Effector memory CD4-positive, alpha-beta T cell (primary cell): ENCODE measurements at regions not wholly inside any gene's neighbourhood (a gene's known extent, or its start where the extent isn't known, plus 50 kb on each side); places are given as distances from the start of the nearest gene placed in this dataset.
"Not testable (repeated sequence)": the region's sequence is repeated elsewhere in the genome, so short reads cannot be mapped to it uniquely, and the experiment has no call there.

Experiments used
- DNase-seq, 3 donors: peaks; one replicate each; pipeline ENCODE4 v3.0.0-alpha.2; 2020
- H3K27ac ChIP-seq: 2 replicates; pipeline ENCODE4 v1.7.0; 2013; ENCODE audit warnings: mild to moderate bottlenecking, low read length, moderate library complexity; ENCODE audit not compliant: insufficient read depth, poor library complexity, severe bottlenecking
- H3K27me3 ChIP-seq: replicated peaks from 2 replicates; pipeline ENCODE4 v1.7.0; 2013; ENCODE audit warnings: mild to moderate bottlenecking, low read length; ENCODE audit not compliant: insufficient read depth, control insufficient read depth, poor library complexity, severe bottlenecking
- H3K36me3 ChIP-seq: 2 replicates; pipeline ENCODE4 v1.7.0; 2013; ENCODE audit warnings: mild to moderate bottlenecking, low read length, moderate library complexity; ENCODE audit not compliant: control insufficient read depth, insufficient read depth
- H3K4me1 ChIP-seq: 2 replicates; pipeline ENCODE4 v1.7.0; 2013; ENCODE audit warnings: low read length, mild to moderate bottlenecking; ENCODE audit not compliant: control insufficient read depth, insufficient read depth, poor library complexity, severe bottlenecking
- H3K4me3 ChIP-seq: 2 replicates; pipeline ENCODE4 v1.7.0; 2013; ENCODE audit warnings: low read length, low read depth, mild to moderate bottlenecking; ENCODE audit not compliant: insufficient read depth, poor library complexity, severe bottlenecking
- H3K9me3 ChIP-seq: 2 replicates; pipeline ENCODE4 v1.7.0; 2013; ENCODE audit warnings: mild to moderate bottlenecking, low read length, moderate library complexity; ENCODE audit not compliant: control insufficient read depth

DNA sequence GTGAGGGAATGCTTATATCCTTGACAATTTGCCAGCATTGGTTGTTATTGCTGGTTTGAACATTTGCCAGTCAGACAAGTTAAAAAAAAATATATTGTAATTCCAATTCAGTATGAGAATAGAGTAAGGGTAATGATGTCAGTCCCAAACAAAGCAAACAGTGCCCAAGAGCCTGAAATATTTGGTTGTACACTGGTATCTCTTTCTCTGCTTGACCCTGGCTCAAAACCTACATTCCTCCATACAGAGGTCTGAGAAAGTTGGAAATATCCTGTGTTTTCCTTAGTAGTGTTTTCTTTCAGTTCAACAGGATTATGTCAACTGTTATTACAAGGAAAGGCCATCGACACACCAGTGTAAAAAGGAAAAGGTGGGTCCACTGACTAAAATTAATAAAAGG is 145.6 kb downstream of the MRPL39 start:
- H3K4me3 ChIP-seq: no peak overlapping the region
- DNase-seq: no peak
- no peaks in the 10 kb centered on the region for H3K27me3 ChIP-seq
- H3K4me1 ChIP-seq: peaks cover 2% of the 10 kb centered on the region
- H3K27ac ChIP-seq: no peak overlapping the region
- H3K9me3 ChIP-seq: no peaks in the 10 kb centered on the region
- H3K36me3 ChIP-seq: no peaks in the 10 kb centered on the region

DNA sequence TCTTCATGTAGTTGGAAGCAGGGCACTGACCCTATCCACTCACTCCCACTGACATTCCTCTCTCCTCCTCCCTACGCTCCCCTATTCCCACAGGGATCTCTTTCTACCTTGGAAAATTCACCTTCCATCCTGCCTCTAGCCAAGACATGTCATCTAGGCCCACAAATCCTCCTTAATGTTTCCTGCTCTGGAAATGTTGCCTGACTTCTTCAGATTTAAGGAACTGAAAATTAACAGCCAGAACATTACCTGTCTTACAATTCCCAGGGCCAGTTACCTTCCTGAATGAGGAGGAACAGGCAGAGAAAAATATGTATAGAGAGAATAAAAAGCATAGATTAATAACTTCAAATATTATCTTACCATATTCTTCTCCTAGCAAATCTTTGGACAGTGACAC is 147.3 kb downstream of the MRPL39 start:
- H3K9me3 ChIP-seq: no peaks in the 10 kb centered on the region
- peaks cover 4% of the 10 kb centered on the region for H3K4me1 ChIP-seq
- no peak overlapping the region for H3K4me3 ChIP-seq
- H3K36me3 ChIP-seq: no peaks in the 10 kb centered on the region
- no peak for DNase-seq
- no peaks in the 10 kb centered on the region for H3K27me3 ChIP-seq
- no peak overlapping the region for H3K27ac ChIP-seq

DNA sequence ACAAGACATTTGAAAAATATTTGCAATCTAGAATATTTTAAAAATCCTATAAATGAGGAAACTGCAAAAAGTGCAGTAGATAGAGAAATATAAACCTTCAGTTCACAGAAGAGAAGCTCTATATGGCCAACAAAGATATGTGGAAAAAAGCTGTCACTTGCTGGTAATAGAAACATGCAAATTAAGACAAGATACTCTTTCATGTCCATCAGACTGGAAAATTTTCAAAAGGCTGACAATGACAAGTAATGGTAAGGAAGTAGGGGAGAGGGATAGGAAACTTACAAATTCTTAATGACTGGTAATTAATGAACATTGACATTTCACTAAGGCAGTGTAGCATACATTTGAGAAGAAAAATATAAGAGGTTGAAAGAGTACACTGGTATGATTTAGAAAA is 147.9 kb downstream of the MRPL39 start:
- Histone ChIP-seq H3K4me3 (no peak overlapping the region), H3K9me3 (no peaks in the 10 kb centered on the region), H3K36me3 (no peaks in the 10 kb centered on the region), H3K4me1 (peaks cover 4% of the 10 kb centered on the region), H3K27me3 (no peaks in the 10 kb centered on the region), H3K27ac (no peak overlapping the region)
- no peak for DNase-seq

DNA sequence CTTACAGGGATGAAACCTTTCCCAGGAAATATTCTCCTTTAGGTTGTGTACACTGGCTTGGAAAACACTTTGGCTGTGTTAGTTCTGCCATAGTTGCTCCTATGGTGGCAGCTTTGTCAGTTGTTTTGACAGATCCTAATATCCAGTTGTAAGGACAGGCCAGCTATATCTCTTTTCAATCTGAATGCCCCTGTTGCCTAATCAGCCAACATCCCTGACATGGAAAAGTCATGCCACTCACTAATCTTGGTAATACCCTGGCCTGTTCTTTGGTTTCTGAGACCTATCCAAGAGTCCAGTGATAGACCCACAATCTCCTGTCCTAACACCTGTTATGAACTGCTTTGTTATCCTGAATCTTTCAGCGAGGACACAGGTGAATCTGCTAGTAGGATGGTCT is 148.8 kb downstream of the MRPL39 start:
- no peak for DNase-seq
- H3K27ac ChIP-seq: no peak overlapping the region
- peaks cover 4% of the 10 kb centered on the region for H3K4me1 ChIP-seq
- no peaks in the 10 kb centered on the region for H3K9me3 ChIP-seq
- H3K4me3 ChIP-seq: no peak overlapping the region
- no peaks in the 10 kb centered on the region for H3K36me3 ChIP-seq
- H3K27me3 ChIP-seq: no peaks in the 10 kb centered on the region

DNA sequence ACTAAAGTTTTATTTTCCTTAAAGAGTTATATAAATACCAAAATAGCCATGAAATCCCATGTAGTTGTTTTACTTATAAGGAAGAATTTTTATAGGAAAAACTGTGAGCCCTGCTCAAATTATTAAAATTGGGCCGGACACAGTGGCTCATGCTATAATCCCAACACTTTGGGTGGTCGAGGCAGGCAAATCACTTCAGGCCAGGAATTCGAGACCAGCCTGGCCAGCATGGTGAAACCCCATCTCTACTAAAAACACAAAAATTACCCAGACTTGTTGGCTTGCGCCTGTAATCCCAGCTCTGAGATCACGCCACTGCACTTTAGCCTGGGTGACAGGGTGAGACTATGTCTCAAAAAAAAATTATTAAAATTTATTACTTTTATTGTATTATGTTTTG is 149.3 kb downstream of the MRPL39 start:
- H3K9me3 ChIP-seq: no peaks in the 10 kb centered on the region
- peaks cover 4% of the 10 kb centered on the region for H3K4me1 ChIP-seq
- H3K4me3 ChIP-seq: no peak overlapping the region
- DNase-seq: no peak
- no peaks in the 10 kb centered on the region for H3K27me3 ChIP-seq
- peak overlapping the region; percentile 58 for H3K27ac ChIP-seq
- H3K36me3 ChIP-seq: no peaks in the 10 kb centered on the region

DNA sequence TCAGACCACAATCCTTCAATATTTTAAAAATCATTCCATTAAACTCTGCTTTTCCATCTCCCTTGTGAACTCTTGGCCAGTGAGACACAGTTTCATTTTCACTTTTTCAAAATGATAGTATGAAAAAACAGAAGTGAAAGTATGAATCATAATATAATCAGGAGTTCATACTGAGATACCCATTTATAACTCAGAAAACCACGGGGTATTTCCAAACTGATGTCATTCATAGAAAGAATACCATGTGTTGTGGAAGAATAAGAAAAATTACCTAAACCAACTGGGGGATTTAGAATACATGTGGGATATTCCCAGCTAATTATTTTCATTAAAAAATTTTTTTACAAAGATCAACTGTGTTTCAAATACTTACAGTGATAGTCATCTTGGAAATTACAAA is 149.9 kb downstream of the MRPL39 start:
- Histone ChIP-seq H3K27me3 (no peaks in the 10 kb centered on the region), H3K4me1 (peaks cover 4% of the 10 kb centered on the region), H3K27ac (peak overlapping the region; percentile 68), H3K36me3 (no peaks in the 10 kb centered on the region), H3K9me3 (no peaks in the 10 kb centered on the region), H3K4me3 (peak overlapping the region; percentile 29)
- no peak for DNase-seq

DNA sequence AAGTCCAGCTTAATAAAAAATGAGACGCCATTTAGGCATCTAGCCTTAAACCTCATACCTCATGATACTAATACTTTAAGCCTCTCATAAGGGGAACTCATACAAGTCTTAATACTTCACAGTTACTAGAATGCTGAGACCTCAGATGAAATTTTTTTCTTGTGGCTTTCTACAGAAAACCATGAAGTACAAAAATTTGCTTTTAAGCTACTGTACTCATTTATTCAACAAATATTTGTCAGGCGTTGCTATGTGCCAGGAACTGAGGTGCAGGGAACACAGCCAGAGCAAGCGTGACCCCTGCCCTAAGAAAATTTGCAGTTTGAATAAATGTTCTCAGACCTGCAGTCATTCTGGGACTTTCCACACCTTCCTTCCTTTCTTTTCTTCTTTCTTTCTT is 150.6 kb downstream of the MRPL39 start:
- no peaks in the 10 kb centered on the region for H3K9me3 ChIP-seq
- H3K27me3 ChIP-seq: no peaks in the 10 kb centered on the region
- peak overlapping the region; percentile 68 for H3K27ac ChIP-seq
- peak overlapping the region; percentile 23 for H3K4me3 ChIP-seq
- no peak for DNase-seq
- no peaks in the 10 kb centered on the region for H3K36me3 ChIP-seq
- peaks cover 4% of the 10 kb centered on the region for H3K4me1 ChIP-seq

DNA sequence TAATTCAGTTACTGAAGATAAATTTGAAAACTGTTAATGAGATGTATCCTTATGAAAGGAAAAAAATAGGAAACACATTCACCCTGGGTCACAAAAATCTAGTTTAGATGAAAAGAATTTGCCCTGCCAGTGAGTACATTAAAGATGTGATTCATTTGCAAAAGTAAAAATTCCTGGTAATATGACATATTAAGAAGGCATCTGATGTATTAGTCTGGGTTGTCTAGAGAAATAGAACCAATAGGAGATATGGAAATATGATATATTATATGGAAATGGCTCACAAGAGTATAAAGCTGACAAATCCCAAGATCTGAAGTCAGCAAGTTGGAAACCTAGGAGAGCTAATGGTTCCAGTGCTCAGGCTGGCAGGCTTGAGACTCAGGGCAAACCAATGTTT is 153.8 kb downstream of the MRPL39 start:
- Histone ChIP-seq H3K9me3 (no peaks in the 10 kb centered on the region), H3K36me3 (no peaks in the 10 kb centered on the region), H3K27me3 (no peaks in the 10 kb centered on the region), H3K4me1 (peaks cover 4% of the 10 kb centered on the region), H3K27ac (no peak overlapping the region), H3K4me3 (no peak overlapping the region)
- no peak for DNase-seq

DNA sequence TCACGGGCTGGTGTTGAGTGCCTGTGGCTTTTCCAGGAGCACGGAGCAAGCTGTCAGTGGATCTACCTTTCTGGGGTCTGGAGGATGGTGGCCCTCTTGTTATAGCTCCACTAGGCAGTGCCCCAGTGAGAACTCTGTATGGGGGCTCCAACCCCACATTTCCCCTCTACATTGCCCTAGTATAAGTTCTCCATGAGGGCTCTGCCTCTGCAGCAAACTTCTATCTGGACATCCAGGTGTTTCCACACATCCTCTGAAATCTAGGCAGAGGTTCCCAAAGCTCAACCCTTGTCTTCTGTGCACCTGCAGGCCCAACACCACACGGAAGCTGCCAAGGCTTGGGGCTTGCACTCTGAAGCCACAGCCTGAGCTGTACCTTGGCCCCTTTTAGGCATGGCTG is 157.3 kb downstream of the MRPL39 start:
- no peaks in the 10 kb centered on the region for H3K36me3 ChIP-seq
- H3K9me3 ChIP-seq: no peaks in the 10 kb centered on the region
- DNase-seq: no peak
- H3K27ac ChIP-seq: no peak overlapping the region
- no peaks in the 10 kb centered on the region for H3K4me1 ChIP-seq
- H3K27me3 ChIP-seq: no peaks in the 10 kb centered on the region
- no peak overlapping the region for H3K4me3 ChIP-seq

DNA sequence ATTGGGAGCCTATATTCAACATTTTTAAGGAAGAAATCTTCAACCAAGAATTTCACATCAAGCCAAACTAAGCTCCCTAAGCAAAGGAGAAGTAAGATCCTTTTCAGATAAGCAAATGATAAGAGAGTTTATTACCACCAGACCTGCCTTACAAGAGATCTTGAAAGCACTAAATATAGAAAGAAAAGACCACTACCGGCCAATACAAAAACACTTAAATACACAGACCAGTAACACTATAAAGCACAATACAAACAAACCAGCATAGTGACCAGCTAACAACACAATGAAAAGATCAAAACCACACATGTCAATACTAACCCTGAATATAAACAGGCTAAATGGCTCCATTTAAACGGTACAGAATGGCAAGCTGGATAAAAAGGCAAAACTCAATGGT is 165.4 kb downstream of the MRPL39 start:
- Histone ChIP-seq H3K4me1 (no peaks in the 10 kb centered on the region), H3K4me3 (no peak overlapping the region), H3K27me3 (no peaks in the 10 kb centered on the region), H3K27ac (no peak overlapping the region), H3K9me3 (no peaks in the 10 kb centered on the region), H3K36me3 (no peaks in the 10 kb centered on the region)
- DNase-seq: no peak

DNA sequence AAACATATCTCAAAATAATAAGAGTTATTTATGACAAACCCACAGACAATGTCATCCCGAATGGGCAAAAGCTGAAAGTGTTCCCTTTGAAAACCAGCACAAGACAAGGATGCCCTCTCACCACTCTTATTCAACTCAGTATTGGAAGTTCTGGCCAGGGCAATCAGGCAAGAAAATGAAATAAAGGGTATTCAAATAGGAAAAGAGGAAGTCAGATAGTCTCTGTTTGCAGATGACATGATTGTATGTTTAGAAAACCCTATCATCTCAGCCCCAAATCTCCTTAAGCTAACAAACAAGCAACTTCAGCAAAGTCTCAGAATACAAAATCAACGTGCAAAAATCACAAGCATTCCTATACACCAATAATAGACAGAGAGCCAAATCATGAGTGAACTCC is 169.8 kb downstream of the MRPL39 start:
- H3K27ac ChIP-seq, H3K4me1 ChIP-seq, H3K27me3 ChIP-seq, DNase-seq, H3K36me3 ChIP-seq, H3K9me3 ChIP-seq, H3K4me3 ChIP-seq: not testable (repeated sequence)
